PFSK-1 (cell line): ENCODE measurements at regions not wholly inside any gene's neighbourhood (a gene's known extent, or its start where the extent isn't known, plus 50 kb on each side); places are given as distances from the start of the nearest gene placed in this dataset.

Experiments
- FOXP2 ChIP-seq: optimal IDR thresholded peaks from 2 replicates; pipeline ENCODE3; 2011; ENCODE audit warnings: borderline replicate concordance, control low read depth, inconsistent platforms; ENCODE audit not compliant: insufficient read depth; ENCODE audit errors: extremely low read length, extremely low read depth
- POLR2AphosphoS5 ChIP-seq: IDR thresholded peaks from 2 replicates; pipeline ENCODE4 v1.6.1; 2012; ENCODE audit warnings: low read depth, mild to moderate bottlenecking, control low read depth, low read length, moderate library complexity
- SIN3A ChIP-seq: IDR thresholded peaks from 2 replicates; pipeline ENCODE4 v1.6.1; 2012; ENCODE audit warnings: mild to moderate bottlenecking, low read length, moderate library complexity, borderline replicate concordance; ENCODE audit not compliant: insufficient read depth
- TAF1 ChIP-seq: IDR thresholded peaks from 2 replicates; pipeline ENCODE4 v1.6.1; 2012; ENCODE audit warnings: low read length, control low read depth, borderline replicate concordance; ENCODE audit not compliant: insufficient read depth
- TF ChIP-seq, protein P1 (sequence below), 2 experiments: IDR thresholded peaks; 2 replicates each; pipeline versions ENCODE4 v1.6.1 to v1.8.0; 2011 to 2012; ENCODE audit warnings: low read depth in 2 of 2, low read length in 2 of 2, control low read depth in 1 of 2, inconsistent platforms in 1 of 2, mild to moderate bottlenecking in 1 of 2, moderate library complexity in 1 of 2; ENCODE audit not compliant: insufficient read depth in 1 of 2

DNA sequence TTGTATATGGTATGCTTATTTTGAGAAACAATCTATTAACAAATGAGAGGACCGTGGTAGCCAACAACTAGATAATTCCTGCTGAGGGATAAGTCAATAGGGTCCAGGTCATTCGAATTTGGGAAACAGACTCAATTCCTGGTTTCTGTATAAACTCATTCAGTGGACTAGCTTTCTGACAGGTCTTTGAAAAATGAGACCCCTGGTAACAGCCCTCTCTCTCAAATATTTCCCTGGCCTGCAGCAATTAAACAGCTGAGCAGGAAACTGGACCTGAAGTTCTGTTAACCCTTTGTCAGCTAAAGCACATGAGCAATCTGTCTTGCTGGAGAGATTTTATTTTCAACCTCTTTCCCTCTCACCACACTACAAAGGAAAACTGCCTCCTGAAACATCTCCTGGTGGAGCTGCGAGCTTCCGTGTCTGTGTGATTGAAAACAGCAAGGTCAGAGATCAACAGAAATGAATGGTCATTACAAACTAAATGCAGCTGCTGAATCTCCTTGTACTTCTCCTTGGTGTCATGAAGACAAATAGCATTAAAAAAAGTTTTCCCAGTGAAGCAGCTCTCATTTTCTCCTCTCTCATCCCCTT, 70.3 kb upstream of the CCDC85A start:
- no peak for TF ChIP-seq POLR2AphosphoS5
- TF ChIP-seq SIN3A, result no peak
- no peak for TF ChIP-seq FOXP2
- TF ChIP-seq, protein P1, sequence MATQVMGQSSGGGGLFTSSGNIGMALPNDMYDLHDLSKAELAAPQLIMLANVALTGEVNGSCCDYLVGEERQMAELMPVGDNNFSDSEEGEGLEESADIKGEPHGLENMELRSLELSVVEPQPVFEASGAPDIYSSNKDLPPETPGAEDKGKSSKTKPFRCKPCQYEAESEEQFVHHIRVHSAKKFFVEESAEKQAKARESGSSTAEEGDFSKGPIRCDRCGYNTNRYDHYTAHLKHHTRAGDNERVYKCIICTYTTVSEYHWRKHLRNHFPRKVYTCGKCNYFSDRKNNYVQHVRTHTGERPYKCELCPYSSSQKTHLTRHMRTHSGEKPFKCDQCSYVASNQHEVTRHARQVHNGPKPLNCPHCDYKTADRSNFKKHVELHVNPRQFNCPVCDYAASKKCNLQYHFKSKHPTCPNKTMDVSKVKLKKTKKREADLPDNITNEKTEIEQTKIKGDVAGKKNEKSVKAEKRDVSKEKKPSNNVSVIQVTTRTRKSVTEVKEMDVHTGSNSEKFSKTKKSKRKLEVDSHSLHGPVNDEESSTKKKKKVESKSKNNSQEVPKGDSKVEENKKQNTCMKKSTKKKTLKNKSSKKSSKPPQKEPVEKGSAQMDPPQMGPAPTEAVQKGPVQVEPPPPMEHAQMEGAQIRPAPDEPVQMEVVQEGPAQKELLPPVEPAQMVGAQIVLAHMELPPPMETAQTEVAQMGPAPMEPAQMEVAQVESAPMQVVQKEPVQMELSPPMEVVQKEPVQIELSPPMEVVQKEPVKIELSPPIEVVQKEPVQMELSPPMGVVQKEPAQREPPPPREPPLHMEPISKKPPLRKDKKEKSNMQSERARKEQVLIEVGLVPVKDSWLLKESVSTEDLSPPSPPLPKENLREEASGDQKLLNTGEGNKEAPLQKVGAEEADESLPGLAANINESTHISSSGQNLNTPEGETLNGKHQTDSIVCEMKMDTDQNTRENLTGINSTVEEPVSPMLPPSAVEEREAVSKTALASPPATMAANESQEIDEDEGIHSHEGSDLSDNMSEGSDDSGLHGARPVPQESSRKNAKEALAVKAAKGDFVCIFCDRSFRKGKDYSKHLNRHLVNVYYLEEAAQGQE (IDR thresholded peaks at IDR 0.05; ENCODE audit: insufficient read depth in 1 of 2, low read depth in 2 of 2, low read length in 2 of 2), result no peak
- TF ChIP-seq TAF1, result no peak

GRCh38 chr2:56117764-56118163, 66.0 kb upstream of the CCDC85A start:
- no peak for TF ChIP-seq SIN3A
- no peak for TF ChIP-seq FOXP2
- TF ChIP-seq TAF1, result no peak
- TF ChIP-seq POLR2AphosphoS5, result no peak
- TF ChIP-seq, protein P1 (IDR thresholded peaks at IDR 0.05; ENCODE audit: insufficient read depth in 1 of 2, low read depth in 2 of 2, low read length in 2 of 2), result no peak

- TF ChIP-seq, protein P1 (IDR thresholded peaks at IDR 0.05; ENCODE audit: insufficient read depth in 1 of 2, low read depth in 2 of 2, low read length in 2 of 2), result no peak
- TF ChIP-seq POLR2AphosphoS5 (no peak), TAF1 (no peak), SIN3A (no peak), FOXP2 (no peak)
These were observed 65.3 kb upstream of the CCDC85A start for GRCh38 chr2:56118474-56118873.

DNA sequence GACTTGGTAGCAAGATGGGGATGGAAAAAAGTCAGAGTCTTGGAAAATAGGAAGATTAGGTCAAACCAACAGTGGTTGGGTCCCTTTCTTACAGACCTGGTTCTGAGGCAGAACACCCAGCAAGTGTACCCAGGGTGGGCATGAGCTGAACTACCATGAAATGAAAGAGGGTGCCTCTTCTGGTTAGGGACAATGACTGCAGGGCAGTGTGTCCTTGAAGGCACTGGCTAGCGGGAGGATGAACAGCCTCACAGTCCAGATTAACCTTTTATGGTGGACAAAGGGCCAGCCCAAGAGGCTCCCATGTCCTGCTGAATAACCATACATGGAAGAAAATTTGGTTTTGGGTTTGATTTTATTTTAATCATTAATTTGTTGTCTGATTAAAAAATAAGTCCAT, 61.8 kb upstream of the CCDC85A start:
- TF ChIP-seq TAF1 (no peak), FOXP2 (no peak), POLR2AphosphoS5 (no peak), SIN3A (no peak)
- TF ChIP-seq, protein P1 (IDR thresholded peaks at IDR 0.05; ENCODE audit: insufficient read depth in 1 of 2, low read depth in 2 of 2, low read length in 2 of 2), result no peak

DNA sequence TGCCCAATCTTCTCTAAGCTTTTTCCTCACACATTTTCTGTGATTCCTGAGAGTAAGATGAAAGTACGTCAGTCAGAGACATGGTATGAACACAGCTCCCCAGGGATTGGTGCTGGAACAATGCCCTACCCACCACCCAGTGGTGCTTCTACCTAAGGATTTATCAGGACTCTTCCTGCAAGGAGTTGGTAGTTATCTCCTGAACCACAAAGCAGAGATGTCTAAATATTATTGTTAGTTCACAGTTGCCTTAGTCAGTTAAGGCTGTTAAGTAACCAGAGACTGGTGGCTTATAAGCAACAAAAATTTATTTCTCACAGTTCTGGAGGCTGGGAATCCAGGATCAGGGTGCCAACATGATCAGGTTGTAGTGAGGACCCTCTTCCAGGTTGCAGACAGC, 60.3 kb upstream of the CCDC85A start:
- TF ChIP-seq FOXP2 (no peak), TAF1 (no peak), POLR2AphosphoS5 (no peak), SIN3A (no peak)
- TF ChIP-seq, protein P1 (IDR thresholded peaks at IDR 0.05; ENCODE audit: insufficient read depth in 1 of 2, low read depth in 2 of 2, low read length in 2 of 2), result no peak
